GM12872 (cell line): ENCODE measurements at regions not wholly inside any gene's neighbourhood (a gene's known extent, or its start where the extent isn't known, plus 50 kb on each side); places are given as distances from the start of the nearest gene placed in this dataset.

Source experiments
- TF ChIP-seq, protein P1 (sequence below): IDR thresholded peaks from 3 replicates; pipeline ENCODE4 v1.5.1; 2011; ENCODE audit warnings: low read depth, mild to moderate bottlenecking, low read length, moderate library complexity; ENCODE audit not compliant: insufficient read depth

DNA sequence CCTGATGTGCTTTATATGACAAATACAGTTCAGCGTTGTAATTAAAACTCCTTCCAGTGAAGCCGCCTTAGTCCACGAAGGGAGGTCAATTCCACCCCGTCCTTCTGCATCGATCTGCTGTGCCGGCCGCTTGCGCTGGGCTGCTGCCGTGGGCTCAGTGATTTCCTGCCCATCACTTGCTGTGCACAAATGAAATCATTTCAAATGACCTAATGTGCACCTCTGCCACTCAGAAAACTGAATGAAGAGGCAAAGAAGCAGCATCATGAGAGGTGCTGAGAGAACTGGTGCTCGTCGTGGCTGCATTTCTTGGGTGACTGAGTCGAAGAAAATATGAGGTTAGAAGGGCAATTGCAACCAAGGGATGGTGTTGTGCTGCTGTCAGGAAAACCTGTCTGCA is 144.3 kb upstream of the SYT6 start:
- TF ChIP-seq, protein P1, sequence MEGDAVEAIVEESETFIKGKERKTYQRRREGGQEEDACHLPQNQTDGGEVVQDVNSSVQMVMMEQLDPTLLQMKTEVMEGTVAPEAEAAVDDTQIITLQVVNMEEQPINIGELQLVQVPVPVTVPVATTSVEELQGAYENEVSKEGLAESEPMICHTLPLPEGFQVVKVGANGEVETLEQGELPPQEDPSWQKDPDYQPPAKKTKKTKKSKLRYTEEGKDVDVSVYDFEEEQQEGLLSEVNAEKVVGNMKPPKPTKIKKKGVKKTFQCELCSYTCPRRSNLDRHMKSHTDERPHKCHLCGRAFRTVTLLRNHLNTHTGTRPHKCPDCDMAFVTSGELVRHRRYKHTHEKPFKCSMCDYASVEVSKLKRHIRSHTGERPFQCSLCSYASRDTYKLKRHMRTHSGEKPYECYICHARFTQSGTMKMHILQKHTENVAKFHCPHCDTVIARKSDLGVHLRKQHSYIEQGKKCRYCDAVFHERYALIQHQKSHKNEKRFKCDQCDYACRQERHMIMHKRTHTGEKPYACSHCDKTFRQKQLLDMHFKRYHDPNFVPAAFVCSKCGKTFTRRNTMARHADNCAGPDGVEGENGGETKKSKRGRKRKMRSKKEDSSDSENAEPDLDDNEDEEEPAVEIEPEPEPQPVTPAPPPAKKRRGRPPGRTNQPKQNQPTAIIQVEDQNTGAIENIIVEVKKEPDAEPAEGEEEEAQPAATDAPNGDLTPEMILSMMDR: no peak

- TF ChIP-seq, protein P1: no peak
Measured at GRCh38 chr1:114296413-114296812, 142.7 kb upstream of the SYT6 start.

- TF ChIP-seq, protein P1: no peak
Measured at GRCh38 chr1:114295321-114295720, 141.7 kb upstream of the SYT6 start.

- TF ChIP-seq, protein P1: no peak
Measured at GRCh38 chr1:114292835-114293234, 139.2 kb upstream of the SYT6 start.

DNA sequence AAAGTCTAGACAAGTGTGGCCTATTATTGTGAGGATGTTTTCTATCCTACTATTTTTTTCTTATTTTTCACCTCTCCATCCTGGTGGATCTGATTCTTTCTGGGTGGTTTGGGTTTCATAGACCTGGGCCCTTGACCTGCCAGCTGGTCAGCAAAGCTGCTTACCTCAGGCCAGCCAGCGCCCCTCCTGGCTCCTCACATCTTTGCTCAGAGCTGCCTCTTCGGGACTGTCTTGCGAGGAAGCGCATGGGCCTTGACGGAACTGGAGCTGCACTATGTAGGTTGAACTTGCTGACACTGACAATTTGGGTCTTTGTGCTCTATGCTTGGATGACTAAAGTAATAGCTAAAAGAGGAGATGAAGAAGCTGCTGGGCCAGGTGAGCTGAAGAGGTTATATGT is 138.5 kb upstream of the SYT6 start:
- TF ChIP-seq, protein P1: no peak

DNA sequence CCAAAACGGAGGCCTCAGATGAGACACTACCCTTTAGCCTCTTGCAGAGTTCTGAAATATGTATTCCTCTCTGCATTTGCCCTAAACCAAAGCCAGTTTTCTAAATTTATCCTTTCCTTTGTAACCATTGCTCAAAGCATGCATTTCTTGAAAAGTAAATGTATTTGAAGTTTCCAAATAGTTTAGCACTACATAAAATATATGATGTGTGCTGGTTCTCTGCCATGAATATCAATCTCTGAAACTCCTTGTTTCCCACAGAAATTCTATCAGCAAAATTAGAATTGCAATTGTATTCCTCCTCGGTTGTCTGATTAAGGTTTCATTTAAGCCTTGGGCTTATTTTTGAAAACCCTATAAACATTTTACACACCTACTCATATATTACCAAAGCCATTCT is 137.1 kb upstream of the SYT6 start:
- TF ChIP-seq, protein P1: no peak

GRCh38 chr1:114290341-114290740 is 136.7 kb upstream of the SYT6 start:
- TF ChIP-seq, protein P1: no peak

DNA sequence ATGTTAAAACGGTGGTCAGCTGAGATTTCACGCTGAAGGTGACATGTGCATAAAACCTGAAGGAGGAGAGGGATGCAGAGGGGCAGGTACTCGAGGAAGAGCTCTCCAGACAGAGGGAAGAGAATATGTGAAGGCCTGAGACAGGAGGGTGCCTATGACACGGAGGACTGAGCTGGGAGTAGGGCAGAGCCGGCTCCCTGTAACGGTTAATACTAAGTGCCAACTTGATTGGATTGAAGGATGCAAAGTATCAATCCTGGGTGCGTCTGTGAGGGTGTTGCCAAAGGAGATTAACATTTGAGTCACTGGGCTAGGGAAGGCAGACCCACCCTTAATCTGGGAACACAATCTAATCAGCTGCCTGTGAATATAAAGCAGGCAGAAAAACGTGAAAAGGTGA is 136.2 kb upstream of the SYT6 start:
- TF ChIP-seq, protein P1: no peak
